Gastroesophageal sphincter (tissue), 3 donors: ENCODE measurements at regions not wholly inside any gene's neighbourhood (a gene's known extent, or its start where the extent isn't known, plus 50 kb on each side); places are given as distances from the start of the nearest gene placed in this dataset.

Experiments
- CTCF ChIP-seq, 4 experiments: fragments of 200-600 bp in 2 of 4; fragments of 450-650 bp in 2 of 4; sonication (generic) in 1 of 4; IDR thresholded peaks; one replicate each; pipeline ENCODE4 v1.5.1; 2017 to 2019; ENCODE audit warnings: antibody characterized with exemption in 4 of 4, mild to moderate bottlenecking in 2 of 4, moderate library complexity in 2 of 4
- POLR2AphosphoS5 ChIP-seq: sonication (generic); formaldehyde crosslinking; IDR thresholded peaks from one replicate; pipeline ENCODE4 v1.6.1; 2017; ENCODE audit warnings: antibody characterized with exemption

- TF ChIP-seq POLR2AphosphoS5 (no peak), CTCF (IDR thresholded peaks at IDR 0.05) (no peak)
Measured at GRCh38 chr3:18066899-18067582, 324.6 kb upstream of the TBC1D5 start.
